Fibroblast of mammary gland (primary cell): ENCODE measurements at regions not wholly inside any gene's neighbourhood (a gene's known extent, or its start where the extent isn't known, plus 50 kb on each side); places are given as distances from the start of the nearest gene placed in this dataset.

Source experiments
- DNase-seq: peaks from one replicate; pipeline ENCODE4 v3.0.0-alpha.2; 2010; ENCODE audit warnings: low read depth
- H3K4me3 ChIP-seq: 2 replicates; pipeline ENCODE4 v1.5.1; 2011; ENCODE audit warnings: low read depth, mild to moderate bottlenecking, low read length, moderate library complexity; ENCODE audit not compliant: control insufficient read depth
- TF ChIP-seq, protein P1 (sequence below): conservative IDR thresholded peaks from 2 replicates; pipeline ENCODE4 v1.5.1; 2011; ENCODE audit warnings: low read depth, low read length, inconsistent platforms; ENCODE audit not compliant: control insufficient read depth, insufficient read depth

DNA sequence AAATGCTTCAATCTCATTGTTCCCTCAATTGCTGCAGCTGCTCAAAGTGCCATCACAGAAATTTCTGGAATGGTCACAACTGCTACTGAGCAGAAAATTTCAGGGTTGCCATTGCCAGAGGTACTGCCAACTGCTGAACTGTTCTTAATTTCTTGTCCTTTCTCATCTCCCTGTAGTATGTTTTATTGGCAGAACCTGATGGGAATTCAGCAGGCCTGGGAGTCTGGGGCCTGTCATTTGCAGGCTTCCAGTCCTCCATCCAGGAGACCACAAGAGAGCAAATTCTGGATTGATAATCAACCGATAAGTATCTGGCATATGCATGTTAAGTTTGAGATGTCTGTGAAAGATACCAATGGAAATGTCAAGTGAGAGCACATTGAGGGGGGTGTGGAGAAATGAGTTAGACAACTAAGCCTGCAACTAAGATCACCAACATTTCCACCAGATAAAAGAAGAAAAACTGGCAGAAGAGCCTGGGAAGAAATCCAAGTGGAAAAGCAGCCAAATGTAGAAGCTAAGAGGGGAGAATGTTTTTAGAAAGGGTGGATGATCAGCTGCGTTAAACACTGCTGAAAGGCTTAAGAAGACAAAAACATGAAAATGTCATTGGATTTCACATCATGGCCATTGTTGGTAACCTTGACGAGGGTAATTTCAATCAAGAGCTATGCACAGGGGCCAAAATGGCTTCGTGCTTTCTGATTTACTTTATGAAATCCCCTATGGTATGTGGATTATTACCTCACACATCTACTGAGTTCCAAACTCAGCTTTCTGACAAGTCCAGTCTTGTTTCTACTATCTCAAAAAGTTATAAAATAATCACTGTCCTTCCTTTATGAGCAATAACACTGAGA is 648.1 kb downstream of the PLPP3 start:
- DNase-seq, result peak; percentile 25
- H3K4me3 ChIP-seq, result no peak overlapping the region
- TF ChIP-seq, protein P1, sequence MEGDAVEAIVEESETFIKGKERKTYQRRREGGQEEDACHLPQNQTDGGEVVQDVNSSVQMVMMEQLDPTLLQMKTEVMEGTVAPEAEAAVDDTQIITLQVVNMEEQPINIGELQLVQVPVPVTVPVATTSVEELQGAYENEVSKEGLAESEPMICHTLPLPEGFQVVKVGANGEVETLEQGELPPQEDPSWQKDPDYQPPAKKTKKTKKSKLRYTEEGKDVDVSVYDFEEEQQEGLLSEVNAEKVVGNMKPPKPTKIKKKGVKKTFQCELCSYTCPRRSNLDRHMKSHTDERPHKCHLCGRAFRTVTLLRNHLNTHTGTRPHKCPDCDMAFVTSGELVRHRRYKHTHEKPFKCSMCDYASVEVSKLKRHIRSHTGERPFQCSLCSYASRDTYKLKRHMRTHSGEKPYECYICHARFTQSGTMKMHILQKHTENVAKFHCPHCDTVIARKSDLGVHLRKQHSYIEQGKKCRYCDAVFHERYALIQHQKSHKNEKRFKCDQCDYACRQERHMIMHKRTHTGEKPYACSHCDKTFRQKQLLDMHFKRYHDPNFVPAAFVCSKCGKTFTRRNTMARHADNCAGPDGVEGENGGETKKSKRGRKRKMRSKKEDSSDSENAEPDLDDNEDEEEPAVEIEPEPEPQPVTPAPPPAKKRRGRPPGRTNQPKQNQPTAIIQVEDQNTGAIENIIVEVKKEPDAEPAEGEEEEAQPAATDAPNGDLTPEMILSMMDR, result no peak

DNA sequence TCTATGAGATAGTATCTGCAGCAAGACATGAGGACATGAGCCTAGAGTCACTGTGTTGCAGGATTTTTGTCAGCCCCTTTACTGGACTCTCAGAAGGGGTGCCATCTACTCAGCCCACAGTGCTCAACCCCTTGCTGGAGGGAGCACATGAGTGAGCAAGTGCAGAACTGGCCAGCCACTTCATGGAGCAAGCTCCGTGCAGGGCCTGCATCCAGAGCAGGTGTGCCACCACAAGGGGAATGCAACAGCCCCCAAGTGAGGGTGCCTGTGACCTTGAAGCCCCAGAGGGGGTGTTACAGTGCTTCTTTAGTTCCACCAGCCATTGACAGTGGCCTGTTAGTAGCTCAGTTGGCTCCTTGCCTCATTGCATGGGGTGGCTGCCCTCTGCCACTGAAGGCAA is 649.7 kb downstream of the PLPP3 start:
- DNase-seq, result no peak
- H3K4me3 ChIP-seq, result no peak overlapping the region

DNA sequence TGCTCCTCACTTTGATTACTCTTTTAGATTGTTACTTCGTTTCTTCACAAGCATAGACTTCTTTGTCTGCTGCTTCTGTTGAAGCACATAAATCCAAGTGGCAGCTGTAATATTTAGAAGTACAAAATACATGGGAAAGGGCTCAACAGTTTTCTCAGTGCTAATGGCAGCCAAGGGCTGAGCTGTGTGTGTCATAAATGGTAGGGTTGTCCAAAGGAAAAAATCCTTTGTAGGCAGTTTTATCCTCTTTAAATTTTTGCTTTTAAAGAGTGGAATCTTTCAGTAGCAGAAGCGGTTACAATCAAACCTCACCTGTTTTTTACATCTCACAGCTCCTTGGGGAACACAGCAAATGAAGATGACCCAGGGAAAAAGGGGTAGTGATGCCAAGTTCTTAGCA is 650.8 kb downstream of the PLPP3 start:
- no peak overlapping the region for H3K4me3 ChIP-seq
- TF ChIP-seq, protein P1, result no peak

More for the DNA sequence above, 649.7 kb downstream of the PLPP3 start:
- TF ChIP-seq, protein P1, result no peak

DNA sequence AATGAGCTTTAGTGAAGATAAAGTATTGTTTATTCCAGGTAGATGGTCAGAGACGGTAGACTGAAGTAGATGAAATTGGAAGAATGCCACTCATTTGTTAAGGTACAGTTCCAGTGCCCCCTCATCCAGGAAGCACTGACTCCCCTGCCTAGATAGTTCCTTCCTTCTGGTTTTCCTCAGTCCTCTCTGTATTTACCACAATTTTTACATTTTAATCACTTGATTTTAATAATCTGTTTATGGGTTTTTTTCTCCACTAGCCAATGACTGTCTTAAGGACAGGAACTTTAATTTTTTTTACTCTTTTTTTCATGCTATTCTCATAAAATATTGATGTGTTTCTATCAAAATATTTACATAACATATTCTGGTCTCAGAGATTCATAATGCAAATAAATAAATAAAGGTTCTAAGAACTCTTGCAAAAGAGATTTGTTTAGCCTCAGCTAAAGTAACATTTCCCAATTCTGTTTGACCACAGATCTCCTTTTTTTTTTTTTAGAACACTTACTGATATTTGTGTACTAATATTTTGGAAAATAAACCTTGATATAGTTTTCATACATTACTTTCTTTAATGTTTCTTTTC is 651.6 kb downstream of the PLPP3 start:
- peak; percentile 33 for DNase-seq
- TF ChIP-seq, protein P1, result no peak
- no peak overlapping the region for H3K4me3 ChIP-seq

More for the DNA sequence above, 650.8 kb downstream of the PLPP3 start:
- no peak for DNase-seq

DNA sequence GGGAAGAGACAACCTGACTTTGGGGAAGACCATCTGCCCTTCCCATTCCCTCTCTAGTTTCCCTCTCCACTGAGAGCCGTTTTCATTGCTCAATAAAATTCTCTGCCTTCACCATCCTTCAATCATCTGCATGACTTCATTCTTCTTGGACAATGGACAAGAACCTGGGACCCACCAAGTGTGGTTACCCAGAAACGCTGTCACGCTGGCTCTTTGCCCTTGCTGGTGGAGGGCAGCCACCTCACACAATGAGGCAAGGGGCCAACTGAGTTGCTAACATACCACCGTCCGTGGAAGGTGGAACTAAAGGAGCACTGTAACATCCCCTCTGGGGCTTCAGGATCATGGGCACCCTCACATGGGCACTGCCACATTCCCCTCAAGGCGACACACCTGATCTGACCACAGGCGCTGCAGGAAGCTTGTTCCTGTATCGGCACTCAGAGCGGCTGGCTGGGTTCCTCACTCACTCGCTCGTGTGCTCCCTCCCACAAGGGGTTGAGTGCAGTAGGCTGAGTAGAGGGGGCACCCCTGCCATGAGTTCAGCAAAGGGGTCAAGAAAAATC is 652.4 kb downstream of the PLPP3 start:
- TF ChIP-seq, protein P1, result no peak
- DNase-seq, result peak; percentile 10
- no peak overlapping the region for H3K4me3 ChIP-seq

DNA sequence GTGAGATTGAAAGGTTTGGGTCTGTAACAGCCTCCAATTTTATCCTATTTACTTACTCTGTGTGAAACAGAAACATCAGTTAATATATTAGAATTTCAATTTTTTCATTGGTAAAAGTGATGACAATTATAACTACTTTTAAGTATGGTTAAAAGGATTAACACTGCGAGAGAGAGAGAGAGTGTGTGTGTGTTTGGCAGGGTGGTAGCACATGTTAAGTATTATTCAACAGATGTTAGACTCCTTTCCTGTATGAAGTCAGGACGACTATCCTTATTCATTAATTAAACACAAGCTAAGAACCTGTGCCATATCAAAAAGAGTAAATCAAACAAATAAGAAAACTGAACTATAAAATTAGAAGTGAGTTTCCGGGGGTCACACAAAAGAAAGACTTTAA is 662.5 kb downstream of the PLPP3 start:
- no peak overlapping the region for H3K4me3 ChIP-seq
- TF ChIP-seq, protein P1, result no peak
- no peak for DNase-seq
